ENCODE measurements at regions not wholly inside any gene's neighbourhood (a gene's known extent, or its start where the extent isn't known, plus 50 kb on each side); places are given as distances from the start of the nearest gene placed in this dataset.

DNA sequence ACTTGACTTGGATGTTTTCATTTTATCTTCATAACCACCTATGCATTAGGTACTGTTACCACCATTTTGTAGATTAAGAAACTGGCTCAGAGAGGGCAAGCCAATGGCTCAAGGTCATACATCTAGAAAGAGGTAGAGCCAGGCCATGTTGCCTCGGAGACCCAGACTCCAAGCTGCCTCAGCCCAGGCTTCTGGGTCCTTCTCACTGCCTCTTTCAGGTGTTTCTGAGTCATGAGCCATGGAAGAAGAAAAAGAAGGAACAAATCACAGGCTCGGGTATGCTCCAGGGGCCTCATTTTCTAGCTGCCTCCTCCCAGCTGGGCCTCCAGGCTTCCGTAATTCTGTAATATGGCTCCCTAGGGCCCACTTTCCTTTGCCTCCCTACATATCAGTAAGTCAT, 226.5 kb upstream of the TOPAZ1 start:
- H3K36me3 ChIP-seq (ENCODE audit: control insufficient read depth, insufficient read depth, low read length): no peaks in the 10 kb centered on the region
- no peak overlapping the region for H4K8ac ChIP-seq (ENCODE audit: low read depth in 2 of 2, low read length in 2 of 2)
- no peak overlapping the region for H3K9ac ChIP-seq (ENCODE audit: low read depth, low read length)
- peaks cover 17% of the 10 kb centered on the region for H3K27me3 ChIP-seq (ENCODE audit: control insufficient read depth, insufficient read depth, low read length)
- no peak overlapping the region for H3K14ac ChIP-seq (replicated peaks; ENCODE audit: low read depth, low read length)
- BruUV-seq (replicated peaks): no TSS peak
- H3K56ac ChIP-seq (ENCODE audit: extremely low read depth, insufficient read depth, low read length): no peak overlapping the region
- H3K27ac ChIP-seq (ENCODE audit: insufficient read depth, low read length): no peak overlapping the region
- no peak overlapping the region for H2BK20ac ChIP-seq (ENCODE audit: low read depth, low read length)
- H3K18ac ChIP-seq (ENCODE audit: low read depth, low read length): no peak overlapping the region
- no peak overlapping the region for H2AK9ac ChIP-seq (replicated peaks; ENCODE audit: low read depth, low read length, poor library complexity)
- in situ Hi-C loops (cut with MboI; ENCODE audit: low sequenced_read_pairs) (no loop called here), intact Hi-C loops (cut with micrococcal nuclease) (no loop called here), dilution Hi-C loops (cut with HindIII; ENCODE audit: low sequenced_read_pairs, unreplicated experiment) (no loop called here)
- no peak for ATAC-seq (ENCODE audit: low read depth)
- TF ChIP-seq RCOR1 (IDR thresholded peaks at IDR 0.05; ENCODE audit: insufficient replicate concordance, low read length) (no peak), MAFK (IDR thresholded peaks at IDR 0.05; ENCODE audit: low read depth, low read length) (no peak), FOS (IDR thresholded peaks at IDR 0.05; ENCODE audit: low read depth, low read length) (no peak), RFX5 (IDR thresholded peaks at IDR 0.05; ENCODE audit: low read depth, low read length) (no peak), CHD1 (IDR thresholded peaks at IDR 0.05; ENCODE audit: low read depth, low read length) (no peak), RAD21 (IDR thresholded peaks at IDR 0.05; ENCODE audit: low read length) (no peak), MAZ (IDR thresholded peaks at IDR 0.05; ENCODE audit: borderline replicate concordance, low read depth, low read length) (no peak), MXI1 (IDR thresholded peaks at IDR 0.05; ENCODE audit: borderline replicate concordance, low read depth, low read length) (no peak), CEBPB (IDR thresholded peaks at IDR 0.05; ENCODE audit: low read depth, low read length) (no peak), SMC3 (IDR thresholded peaks at IDR 0.05; ENCODE audit: low read depth, low read length) (no peak), BHLHE40 (IDR thresholded peaks at IDR 0.05; ENCODE audit: low read depth, low read length) (no peak), NFE2L2 (IDR thresholded peaks at IDR 0.05; ENCODE audit: low read depth, low read length) (no peak), USF2 (IDR thresholded peaks at IDR 0.05; ENCODE audit: low read depth, low read length) (no peak), POLR2A (IDR thresholded peaks at IDR 0.05; ENCODE audit: low read depth, low read length) (no peak)
- TF ChIP-seq, protein P1, sequence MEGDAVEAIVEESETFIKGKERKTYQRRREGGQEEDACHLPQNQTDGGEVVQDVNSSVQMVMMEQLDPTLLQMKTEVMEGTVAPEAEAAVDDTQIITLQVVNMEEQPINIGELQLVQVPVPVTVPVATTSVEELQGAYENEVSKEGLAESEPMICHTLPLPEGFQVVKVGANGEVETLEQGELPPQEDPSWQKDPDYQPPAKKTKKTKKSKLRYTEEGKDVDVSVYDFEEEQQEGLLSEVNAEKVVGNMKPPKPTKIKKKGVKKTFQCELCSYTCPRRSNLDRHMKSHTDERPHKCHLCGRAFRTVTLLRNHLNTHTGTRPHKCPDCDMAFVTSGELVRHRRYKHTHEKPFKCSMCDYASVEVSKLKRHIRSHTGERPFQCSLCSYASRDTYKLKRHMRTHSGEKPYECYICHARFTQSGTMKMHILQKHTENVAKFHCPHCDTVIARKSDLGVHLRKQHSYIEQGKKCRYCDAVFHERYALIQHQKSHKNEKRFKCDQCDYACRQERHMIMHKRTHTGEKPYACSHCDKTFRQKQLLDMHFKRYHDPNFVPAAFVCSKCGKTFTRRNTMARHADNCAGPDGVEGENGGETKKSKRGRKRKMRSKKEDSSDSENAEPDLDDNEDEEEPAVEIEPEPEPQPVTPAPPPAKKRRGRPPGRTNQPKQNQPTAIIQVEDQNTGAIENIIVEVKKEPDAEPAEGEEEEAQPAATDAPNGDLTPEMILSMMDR (conservative IDR thresholded peaks at IDR 0.05; ENCODE audit: low read depth, low read length): no peak
- TF ChIP-seq, protein P2, sequence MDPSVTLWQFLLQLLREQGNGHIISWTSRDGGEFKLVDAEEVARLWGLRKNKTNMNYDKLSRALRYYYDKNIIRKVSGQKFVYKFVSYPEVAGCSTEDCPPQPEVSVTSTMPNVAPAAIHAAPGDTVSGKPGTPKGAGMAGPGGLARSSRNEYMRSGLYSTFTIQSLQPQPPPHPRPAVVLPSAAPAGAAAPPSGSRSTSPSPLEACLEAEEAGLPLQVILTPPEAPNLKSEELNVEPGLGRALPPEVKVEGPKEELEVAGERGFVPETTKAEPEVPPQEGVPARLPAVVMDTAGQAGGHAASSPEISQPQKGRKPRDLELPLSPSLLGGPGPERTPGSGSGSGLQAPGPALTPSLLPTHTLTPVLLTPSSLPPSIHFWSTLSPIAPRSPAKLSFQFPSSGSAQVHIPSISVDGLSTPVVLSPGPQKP (IDR thresholded peaks at IDR 0.05; ENCODE audit: borderline replicate concordance, low read depth, low read length): no peak
- no peaks in the 10 kb centered on the region for H3K9me3 ChIP-seq (ENCODE audit: control insufficient read depth, insufficient read depth, low read length)
- no peaks in the 10 kb centered on the region for H3K9me1 ChIP-seq (ENCODE audit: insufficient read depth, low read length)
- H4K91ac ChIP-seq (ENCODE audit: insufficient read depth, low read depth, low read length): no peak overlapping the region
- H3K4me3 ChIP-seq (ENCODE audit: insufficient read depth, low read depth, low read length): no peak overlapping the region
- H2BK15ac ChIP-seq (ENCODE audit: low read depth, low read length): no peak overlapping the region
- H2BK120ac ChIP-seq (ENCODE audit: low read depth, low read length): no peak overlapping the region
- no peak overlapping the region for H3K4me2 ChIP-seq (ENCODE audit: low read depth, low read length)
- WGBS, 2 experiments (ENCODE audit: extremely low coverage in 2 of 2, insufficient read length in 1 of 2): no CpG with 5 or more reads among the region's 3 CpGs
- H2BK5ac ChIP-seq (ENCODE audit: low read depth, low read length, poor library complexity, severe bottlenecking): no peak overlapping the region
- no peak overlapping the region for H3K4ac ChIP-seq (ENCODE audit: low read depth, low read length)
- H2AK5ac ChIP-seq (ENCODE audit: low read depth, low read length): no peak overlapping the region
- no peaks in the 10 kb centered on the region for H3K4me1 ChIP-seq (ENCODE audit: control insufficient read depth, insufficient read depth, low read length)
- DNase-seq: no peak
- no peaks in the 10 kb centered on the region for H3K79me1 ChIP-seq (ENCODE audit: low read depth in 1 of 2, low read length in 2 of 2)
- H4K5ac ChIP-seq (ENCODE audit: low read depth, low read length): no peak overlapping the region
- CTCF ChIA-PET: no interaction called here
- no peak overlapping the region for H2AFZ ChIP-seq (replicated peaks; ENCODE audit: low read length, poor library complexity)
- POLR2A ChIA-PET (ENCODE audit: unreplicated experiment): no interaction called here
- H3K23ac ChIP-seq (ENCODE audit: low read depth, low read length): no peak overlapping the region
- no peaks in the 10 kb centered on the region for H4K20me1 ChIP-seq (ENCODE audit: insufficient read depth, low read length)

All from IMR-90 (cell line).